Erythroblast (primary cell): ENCODE measurements at regions not wholly inside any gene's neighbourhood (a gene's known extent, or its start where the extent isn't known, plus 50 kb on each side); places are given as distances from the start of the nearest gene placed in this dataset.

Experiments
- DNase-seq, 2 experiments: peaks; one replicate each; lab custom pipeline; 2025; lab: John Stamatoyannopoulos, UW
- GATA1 ChIP-seq: IDR thresholded peaks from 2 replicates; pipeline ENCODE4 v1.6.1; 2011; ENCODE audit warnings: low read depth, mild to moderate bottlenecking, control low read depth, low read length, moderate library complexity
- POLR2A ChIP-seq: IDR thresholded peaks from 2 replicates; pipeline ENCODE4 v1.6.1; 2011; ENCODE audit warnings: mild to moderate bottlenecking, low read length

DNA sequence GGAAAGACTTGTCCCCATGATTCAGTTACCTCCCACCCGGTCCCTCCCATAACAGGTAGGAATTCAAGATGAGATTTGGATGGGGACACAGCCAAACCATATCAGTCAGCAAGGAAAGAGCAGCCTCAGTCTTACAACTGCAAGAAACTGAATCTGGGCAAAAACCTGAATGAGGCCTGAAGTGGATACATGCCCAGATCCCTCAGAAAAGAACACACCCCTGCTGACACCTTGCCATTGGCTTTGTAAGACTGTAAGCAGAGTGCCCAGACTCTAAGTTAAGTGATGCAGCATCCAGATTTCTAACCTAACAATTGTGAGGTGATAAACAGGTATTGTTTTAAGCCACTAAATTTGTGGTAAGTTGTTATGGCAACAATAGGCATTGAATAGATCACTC lies 670.8 kb downstream of the SORCS1 start:
- no peak for TF ChIP-seq POLR2A
- no peak for TF ChIP-seq GATA1
- no peak for DNase-seq

DNA sequence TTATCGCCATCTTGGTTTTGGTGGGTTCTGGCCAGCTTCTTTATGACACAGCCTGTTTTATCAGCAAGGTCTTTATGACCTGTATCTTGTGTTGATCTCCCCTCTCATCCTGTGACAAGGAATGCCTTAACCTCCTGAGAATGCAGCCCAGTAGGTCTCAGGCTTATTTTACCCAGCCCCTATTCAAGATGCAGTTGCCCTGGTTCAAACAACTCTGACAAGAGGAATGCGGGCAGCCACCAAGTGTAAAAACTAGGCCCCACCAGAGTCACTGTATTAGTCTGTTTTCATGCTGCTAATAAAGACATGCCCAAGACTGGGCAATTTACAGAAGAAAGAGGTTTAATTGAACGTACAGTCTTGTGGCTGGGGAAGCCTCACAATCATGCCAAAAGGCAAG lies 671.3 kb downstream of the SORCS1 start:
- no peak for TF ChIP-seq POLR2A
- TF ChIP-seq GATA1, result no peak
- no peak for DNase-seq

DNA sequence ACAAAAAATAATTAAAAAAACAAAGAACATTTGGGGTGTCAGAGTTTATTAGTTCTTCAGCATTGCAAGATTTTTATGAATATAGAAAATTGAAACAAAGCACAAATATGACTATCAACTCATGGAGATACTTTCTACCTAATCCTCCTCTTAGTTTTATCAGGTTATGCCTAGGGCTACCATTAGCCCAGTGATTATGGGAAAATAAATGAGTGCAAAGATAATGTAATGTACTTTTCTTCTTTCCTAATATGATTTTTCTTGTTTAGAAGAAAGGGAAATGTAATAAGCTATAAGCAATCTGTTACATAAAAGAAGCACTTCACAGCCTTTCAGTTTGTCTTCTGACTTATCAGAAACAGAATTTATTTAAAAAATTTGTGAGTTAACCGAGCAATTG lies 676.8 kb downstream of the SORCS1 start:
- no peak for TF ChIP-seq POLR2A
- TF ChIP-seq GATA1, result no peak
- no peak for DNase-seq

DNA sequence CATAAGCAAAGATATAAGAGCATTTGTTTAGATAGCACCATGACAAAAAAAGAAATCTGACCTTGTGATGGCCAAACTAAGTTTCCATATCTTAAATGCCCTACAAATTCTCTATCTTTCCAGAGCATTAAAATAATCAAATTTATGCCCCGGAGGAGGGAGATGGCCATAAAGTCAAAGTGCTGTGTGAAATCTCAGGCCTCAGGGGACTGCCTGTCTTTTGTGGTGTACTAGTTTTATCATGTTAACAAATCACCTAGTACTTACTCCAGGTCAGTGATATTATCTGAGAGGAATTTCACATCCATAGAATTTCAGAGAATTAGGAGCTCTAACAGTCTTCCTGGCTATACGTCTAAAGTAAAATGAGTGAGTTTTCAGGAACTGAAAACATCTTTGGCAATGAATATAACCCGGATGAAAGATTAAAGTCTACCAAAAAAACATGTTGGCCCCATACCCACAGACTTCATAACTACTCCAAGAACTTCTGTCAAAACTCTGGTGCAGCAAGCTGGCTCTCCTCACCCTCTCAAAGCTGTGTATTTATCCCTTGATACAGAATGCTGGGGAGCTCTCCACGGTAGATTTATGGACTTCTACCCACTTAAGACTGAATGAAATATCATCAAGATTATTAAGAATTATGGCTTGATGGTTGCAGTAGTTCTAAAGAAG lies 682.8 kb downstream of the SORCS1 start:
- DNase-seq, result no peak
- TF ChIP-seq GATA1 (no peak), POLR2A (no peak)

DNA sequence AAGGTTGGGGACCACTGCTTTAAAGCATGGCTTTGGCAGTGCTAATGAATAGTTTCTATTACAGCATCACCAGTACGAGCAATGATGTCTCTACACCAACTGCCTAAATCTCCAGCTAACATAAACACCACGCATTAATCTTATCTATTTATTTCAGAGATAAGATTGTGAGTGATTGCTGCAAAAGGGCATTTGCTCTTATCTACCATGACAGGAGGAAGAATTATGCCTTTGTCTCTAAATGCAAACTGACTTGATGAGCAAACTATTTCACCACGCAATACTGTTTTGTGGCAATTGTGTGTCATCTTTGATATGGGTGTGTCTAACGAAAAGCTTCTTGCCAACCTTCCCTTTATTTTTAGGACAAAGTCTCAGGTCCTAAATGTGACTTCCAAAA lies 684.9 kb downstream of the SORCS1 start:
- DNase-seq, result no peak

DNA sequence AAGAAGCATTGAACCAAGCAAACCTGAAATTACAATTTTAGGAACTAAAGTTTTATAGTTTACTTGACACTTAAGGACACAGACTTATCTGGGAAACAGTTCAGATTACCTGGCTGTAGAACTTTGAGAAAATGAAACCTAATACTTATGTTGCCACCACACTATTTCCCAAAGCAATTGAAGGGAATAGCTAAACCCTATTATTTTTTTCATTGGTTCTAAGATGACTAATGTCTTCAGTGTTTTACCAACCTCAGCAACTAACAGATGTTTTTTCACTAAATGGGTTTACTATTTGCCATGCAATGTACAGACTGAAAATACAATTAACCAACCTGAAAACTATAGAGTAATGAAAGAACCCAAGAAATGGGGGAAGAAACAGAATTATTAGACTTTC lies 689.6 kb downstream of the SORCS1 start:
- no peak for DNase-seq
- TF ChIP-seq POLR2A (no peak), GATA1 (no peak)

More for the DNA sequence above, 684.9 kb downstream of the SORCS1 start:
- no peak for TF ChIP-seq POLR2A
- no peak for TF ChIP-seq GATA1

DNA sequence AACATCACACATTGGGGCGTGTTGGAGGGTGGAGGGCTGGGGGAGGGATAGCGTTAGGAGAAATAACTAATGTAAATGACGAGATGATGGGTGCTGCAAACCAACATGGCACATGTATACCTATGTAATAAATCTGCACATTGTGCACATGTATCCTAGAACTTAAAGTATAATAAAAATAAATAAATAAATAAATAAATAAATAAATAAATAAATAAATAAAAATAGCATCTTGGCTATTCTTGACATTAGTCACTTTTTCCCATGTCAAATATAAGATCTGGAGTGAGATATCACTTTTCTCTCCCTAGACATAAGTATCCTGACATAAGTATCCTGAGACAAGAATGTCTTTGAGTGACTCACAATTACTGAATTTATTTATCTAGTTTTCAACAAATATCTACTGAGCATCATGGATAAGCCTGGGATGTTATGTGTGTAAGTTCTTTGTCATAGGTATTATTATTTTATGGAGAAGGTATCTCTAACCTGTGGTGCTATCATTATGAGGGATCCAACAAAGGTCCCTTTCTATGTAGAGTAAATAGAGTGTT lies 691.3 kb downstream of the SORCS1 start:
- TF ChIP-seq GATA1, result no peak
- TF ChIP-seq POLR2A, result no peak
- no peak for DNase-seq

DNA sequence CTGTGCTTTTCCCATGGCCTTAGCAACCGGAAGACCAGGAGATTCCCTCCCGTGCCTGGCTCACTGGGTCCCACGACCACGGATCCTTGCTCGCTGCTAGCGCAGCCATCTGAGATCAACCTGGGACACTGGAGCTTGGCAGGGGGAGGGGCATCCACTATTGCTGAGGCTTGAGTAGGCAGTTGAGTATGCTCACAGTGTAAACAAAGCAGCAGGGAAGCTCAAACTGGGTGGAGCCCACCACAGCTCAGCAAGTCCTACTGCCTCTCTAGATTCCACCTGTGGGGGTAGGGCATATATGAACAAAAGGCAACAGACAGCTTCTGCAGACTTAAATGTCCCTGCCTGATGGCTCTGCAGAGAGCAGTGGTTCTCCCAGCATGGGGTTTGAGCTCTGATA lies 697.0 kb downstream of the SORCS1 start:
- DNase-seq, result no peak
- TF ChIP-seq GATA1 (no peak), POLR2A (no peak)

DNA sequence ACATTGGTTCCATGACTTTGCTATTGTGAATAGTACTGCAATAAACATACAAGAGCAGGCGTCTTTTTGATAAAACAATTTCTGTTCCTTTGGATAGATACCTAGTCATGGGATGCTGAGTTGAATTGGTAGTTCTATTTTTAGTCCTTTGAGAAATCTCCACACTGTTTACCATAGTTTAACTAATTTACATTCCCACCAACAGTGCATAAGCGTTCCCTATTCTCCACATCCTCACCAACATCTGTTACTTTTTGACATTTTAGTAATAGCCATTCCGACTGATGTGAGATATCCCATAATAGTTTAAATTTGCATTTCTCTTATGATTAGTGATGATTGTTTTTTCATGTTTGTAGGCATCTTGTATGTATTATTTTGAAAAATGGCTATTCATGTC lies 707.0 kb downstream of the SORCS1 start:
- DNase-seq, result no peak
- TF ChIP-seq POLR2A, result no peak
- TF ChIP-seq GATA1, result no peak

DNA sequence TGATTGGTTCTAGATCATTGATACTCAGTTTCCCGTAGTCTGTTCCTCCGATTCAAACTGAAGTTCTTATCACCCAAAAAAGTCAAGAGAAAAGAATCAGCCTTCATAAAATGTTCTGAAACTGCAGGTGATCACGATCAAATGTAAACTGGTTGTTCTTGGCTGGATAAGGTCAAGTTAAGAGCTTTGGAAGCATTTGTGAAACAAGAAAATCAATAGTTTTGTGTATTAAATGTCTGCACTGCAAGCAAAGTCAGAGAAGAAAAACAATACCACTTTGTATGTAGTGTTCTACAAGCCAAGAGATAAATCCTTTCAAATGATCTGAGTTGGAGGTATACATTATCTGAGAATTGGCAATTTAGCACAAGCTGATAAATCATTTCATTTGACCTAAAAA lies 710.3 kb downstream of the SORCS1 start:
- no peak for TF ChIP-seq GATA1
- TF ChIP-seq POLR2A, result no peak
- DNase-seq, result no peak

DNA sequence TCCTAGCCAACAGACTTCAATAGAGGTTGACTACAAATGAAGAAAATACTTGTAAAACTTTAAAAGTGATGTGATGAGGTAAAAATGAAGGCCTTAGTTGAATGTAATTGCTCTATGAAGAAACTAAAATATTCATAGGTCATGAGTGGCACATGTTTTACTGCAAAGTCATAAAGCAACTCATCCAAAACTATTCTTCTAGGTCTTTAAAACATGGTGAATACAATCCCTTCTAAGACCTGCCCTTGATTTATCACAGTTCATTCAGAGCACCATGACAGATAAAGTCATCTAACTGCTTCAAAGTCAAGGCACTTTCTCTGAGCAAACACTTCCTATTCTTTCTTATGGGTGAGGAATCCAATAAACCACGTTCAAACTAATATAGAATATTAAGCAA lies 713.5 kb downstream of the SORCS1 start:
- no peak for DNase-seq
- TF ChIP-seq GATA1, result no peak
- no peak for TF ChIP-seq POLR2A

DNA sequence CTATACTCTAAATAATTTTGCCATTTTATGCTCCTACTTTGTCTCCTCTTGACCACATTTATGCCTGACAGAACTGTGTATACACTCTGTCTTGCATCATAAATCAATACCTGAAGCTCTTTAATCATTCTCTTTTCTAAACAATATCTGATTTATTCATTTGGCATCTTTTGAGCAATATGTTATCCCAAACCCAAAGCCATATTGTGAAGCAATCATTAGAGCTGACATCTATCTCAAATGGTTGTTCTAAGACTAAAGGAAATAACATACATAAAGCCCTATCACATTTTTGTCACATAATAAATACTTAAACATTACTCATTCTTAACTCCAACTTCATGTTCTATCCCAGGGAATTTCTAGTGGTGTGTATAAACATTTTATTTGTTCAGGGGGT lies 717.6 kb downstream of the SORCS1 start:
- DNase-seq, result no peak
- TF ChIP-seq POLR2A (no peak), GATA1 (no peak)

DNA sequence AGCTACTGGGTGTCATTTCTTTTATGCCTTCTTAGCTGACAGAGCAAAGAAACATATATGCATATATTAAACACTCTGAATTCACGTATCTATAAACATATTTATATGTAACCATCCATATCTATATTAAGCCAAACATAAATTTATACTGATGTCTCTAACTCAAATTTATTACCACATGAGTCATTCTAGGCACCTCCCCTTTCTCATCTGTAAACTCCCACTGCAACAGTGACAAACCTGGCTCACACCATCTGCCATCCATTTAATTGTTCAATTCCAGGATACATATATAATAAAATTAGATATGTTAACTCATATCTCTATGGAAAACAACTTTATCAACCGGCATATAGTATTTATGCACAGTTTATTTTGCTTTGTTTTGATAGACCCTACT lies 722.3 kb downstream of the SORCS1 start:
- TF ChIP-seq POLR2A (no peak), GATA1 (no peak)
- DNase-seq, result no peak

DNA sequence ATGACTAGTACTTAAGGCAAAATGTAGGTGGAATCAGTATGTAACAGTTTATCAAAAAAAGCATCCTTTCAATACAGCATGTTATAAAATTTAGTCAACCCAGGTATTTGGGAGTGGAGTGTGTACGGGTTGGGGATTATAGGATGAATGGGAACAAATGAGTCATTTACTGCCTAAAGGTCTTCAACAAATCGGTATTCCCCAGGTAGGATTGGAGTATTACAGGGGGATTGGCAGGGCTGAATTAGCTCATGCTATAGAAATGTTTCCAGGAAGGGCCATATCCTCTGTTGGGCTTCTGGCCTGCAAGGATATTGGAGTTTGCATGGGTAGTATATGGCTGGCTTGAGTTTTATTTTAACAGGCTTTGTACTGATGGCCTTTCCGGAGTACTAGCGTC lies 723.7 kb downstream of the SORCS1 start:
- TF ChIP-seq GATA1, result no peak
- no peak for TF ChIP-seq POLR2A
- DNase-seq, result no peak

DNA sequence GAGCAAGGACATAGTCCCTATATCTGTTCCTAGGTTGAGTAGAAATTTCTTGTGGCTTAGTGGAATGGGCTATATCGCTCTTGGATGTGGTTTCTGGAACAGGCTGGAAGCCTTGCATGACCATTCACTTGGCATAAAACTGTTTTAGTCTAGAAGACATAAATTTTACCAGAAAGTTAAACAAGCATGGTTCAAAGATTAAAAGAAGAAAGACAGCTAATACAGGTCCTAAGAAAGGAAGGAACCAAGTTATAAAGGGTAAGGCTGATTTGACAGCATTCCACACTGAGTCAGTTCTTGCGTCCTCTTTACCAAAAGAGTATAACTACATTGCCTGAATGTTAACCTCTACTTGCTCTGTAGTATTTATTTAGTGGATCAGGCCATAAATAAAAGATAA lies 724.2 kb downstream of the SORCS1 start:
- TF ChIP-seq GATA1 (no peak), POLR2A (no peak)
- DNase-seq, result no peak
